Skeletal muscle tissue (tissue), 3 donors: ENCODE measurements at regions not wholly inside any gene's neighbourhood (a gene's known extent, or its start where the extent isn't known, plus 50 kb on each side); places are given as distances from the start of the nearest gene placed in this dataset.

Source experiments
- H3K27ac ChIP-seq: one replicate; pipeline ENCODE4 v1.7.0; 2013; ENCODE audit warnings: mild to moderate bottlenecking, low read depth, low read length, inconsistent platforms
- H3K27me3 ChIP-seq, 3 donors: one replicate each; pipeline ENCODE4 v1.7.0; 2013; ENCODE audit warnings: low read length in 3 of 3; ENCODE audit not compliant: control insufficient read depth in 3 of 3, insufficient read depth in 3 of 3
- H3K36me3 ChIP-seq, 3 donors: one replicate each; pipeline ENCODE4 v1.7.0; 2013; ENCODE audit warnings: low read length in 3 of 3; ENCODE audit not compliant: control insufficient read depth in 3 of 3, insufficient read depth in 3 of 3
- H3K4me1 ChIP-seq, 3 donors: one replicate each; pipeline ENCODE4 v1.7.0; 2013; ENCODE audit warnings: low read length in 3 of 3, mild to moderate bottlenecking in 3 of 3; ENCODE audit not compliant: control insufficient read depth in 3 of 3, insufficient read depth in 3 of 3
- H3K4me3 ChIP-seq, 3 donors: one replicate each; pipeline ENCODE4 v1.7.0; 2013; ENCODE audit warnings: low read length in 3 of 3
- H3K9ac ChIP-seq, 3 donors: one replicate each; pipeline ENCODE4 v1.7.0; 2013; ENCODE audit warnings: low read length in 3 of 3, mild to moderate bottlenecking in 3 of 3, moderate library complexity in 2 of 3, low read depth in 1 of 3
- H3K9me3 ChIP-seq, 3 donors: one replicate each; pipeline ENCODE4 v1.7.0; 2013; ENCODE audit warnings: low read length in 3 of 3; ENCODE audit not compliant: control insufficient read depth in 3 of 3
- donor health status: Osteomylitis.

- H3K9me3 ChIP-seq, result no peaks in the 10 kb centered on the region
- no peaks in the 10 kb centered on the region for H3K27me3 ChIP-seq
- no peak overlapping the region for H3K4me3 ChIP-seq
- no peaks in the 10 kb centered on the region for H3K4me1 ChIP-seq
- no peak overlapping the region for H3K27ac ChIP-seq
- H3K36me3 ChIP-seq, result no peaks in the 10 kb centered on the region
- no peak overlapping the region for H3K9ac ChIP-seq
Observed at GRCh38 chr4:32735856-32736590, 2015.9 kb downstream of the PCDH7 start.

GRCh38 chr4:32744211-32744610 is 2024.0 kb downstream of the PCDH7 start:
- Histone ChIP-seq H3K36me3 (no peaks in the 10 kb centered on the region), H3K27me3 (no peaks in the 10 kb centered on the region), H3K9me3 (no peaks in the 10 kb centered on the region), H3K9ac (no peak overlapping the region), H3K4me1 (no peaks in the 10 kb centered on the region), H3K4me3 (no peak overlapping the region), H3K27ac (no peak overlapping the region)

- no peak overlapping the region for H3K4me3 ChIP-seq
- H3K9me3 ChIP-seq, result no peaks in the 10 kb centered on the region
- no peak overlapping the region for H3K9ac ChIP-seq
- no peaks in the 10 kb centered on the region for H3K36me3 ChIP-seq
- no peaks in the 10 kb centered on the region for H3K4me1 ChIP-seq
- H3K27ac ChIP-seq, result no peak overlapping the region
- no peaks in the 10 kb centered on the region for H3K27me3 ChIP-seq
Observed at GRCh38 chr4:32745351-32745750, 2025.2 kb downstream of the PCDH7 start.

- no peaks in the 10 kb centered on the region for H3K9me3 ChIP-seq
- no peak overlapping the region for H3K9ac ChIP-seq
- no peak overlapping the region for H3K4me3 ChIP-seq
- H3K36me3 ChIP-seq, result no peaks in the 10 kb centered on the region
- H3K27me3 ChIP-seq, result no peaks in the 10 kb centered on the region
- H3K4me1 ChIP-seq, result no peaks in the 10 kb centered on the region
- no peak overlapping the region for H3K27ac ChIP-seq
Observed at GRCh38 chr4:32748061-32748460, 2027.9 kb downstream of the PCDH7 start.

DNA sequence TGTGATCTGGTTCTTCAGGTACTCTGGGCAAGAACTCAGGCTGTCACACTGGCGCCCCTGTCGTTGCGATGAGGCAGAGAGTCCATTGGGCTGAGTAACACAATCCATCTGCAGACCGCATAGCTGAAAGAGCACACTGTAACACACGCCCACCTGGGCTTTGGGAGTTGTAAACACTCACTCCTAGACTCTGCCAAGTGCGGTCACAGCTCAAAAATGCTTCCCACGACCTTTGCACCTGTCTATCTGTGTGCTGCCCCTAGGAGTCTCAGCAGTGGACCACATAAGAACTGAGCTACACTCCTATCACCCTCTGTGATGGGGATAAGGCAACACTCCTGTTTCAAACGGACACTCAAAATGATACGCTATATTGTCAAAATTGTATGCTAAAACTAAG is 2028.3 kb downstream of the PCDH7 start:
- Histone ChIP-seq H3K9ac (no peak overlapping the region), H3K27ac (no peak overlapping the region), H3K4me1 (no peaks in the 10 kb centered on the region), H3K9me3 (no peaks in the 10 kb centered on the region), H3K4me3 (no peak overlapping the region), H3K36me3 (no peaks in the 10 kb centered on the region), H3K27me3 (no peaks in the 10 kb centered on the region)

GRCh38 chr4:32752962-32753361 is 2032.8 kb downstream of the PCDH7 start:
- Histone ChIP-seq H3K4me3 (no peak overlapping the region), H3K9ac (no peak overlapping the region), H3K27me3 (no peaks in the 10 kb centered on the region), H3K9me3 (no peaks in the 10 kb centered on the region), H3K27ac (no peak overlapping the region), H3K4me1 (no peaks in the 10 kb centered on the region), H3K36me3 (no peaks in the 10 kb centered on the region)

DNA sequence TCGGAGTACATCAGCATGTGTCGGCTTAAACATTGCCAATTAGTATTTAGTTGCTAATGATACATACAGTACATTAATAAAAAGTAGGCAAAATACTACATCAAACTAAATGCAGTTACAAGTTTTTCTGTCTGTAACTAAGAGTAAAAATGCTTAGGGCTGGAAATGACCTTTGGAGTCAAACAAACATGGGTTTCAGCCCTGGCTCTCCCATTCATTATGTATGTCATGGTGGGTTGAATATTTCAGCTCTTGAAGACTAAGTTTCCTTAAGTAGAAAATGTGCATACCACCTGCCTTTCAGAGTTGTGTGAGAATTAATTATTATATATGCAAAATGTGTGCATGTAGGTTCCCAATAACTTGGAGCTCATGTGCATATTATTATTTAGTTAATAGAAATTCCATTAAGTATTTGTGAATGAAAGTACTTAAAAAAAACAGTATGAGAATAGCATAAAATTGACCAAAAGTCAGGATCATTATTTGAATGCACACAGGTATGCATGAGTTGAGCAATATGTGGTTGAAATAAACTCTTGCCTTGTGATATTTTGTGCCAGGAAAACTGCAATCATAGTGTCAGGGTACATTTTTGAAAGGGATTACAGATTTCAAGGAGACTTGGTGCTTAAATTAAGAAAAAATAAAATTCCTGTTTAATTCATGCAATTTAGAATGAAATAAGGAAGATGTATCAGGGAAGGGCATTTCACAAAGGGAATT is 2048.7 kb downstream of the PCDH7 start:
- no peak overlapping the region for H3K4me3 ChIP-seq
- H3K9me3 ChIP-seq, result no peaks in the 10 kb centered on the region
- H3K36me3 ChIP-seq, result no peaks in the 10 kb centered on the region
- no peaks in the 10 kb centered on the region for H3K27me3 ChIP-seq
- no peak overlapping the region for H3K27ac ChIP-seq
- no peak overlapping the region for H3K9ac ChIP-seq
- H3K4me1 ChIP-seq, result no peaks in the 10 kb centered on the region

- H3K4me3 ChIP-seq, result no peak overlapping the region
- H3K9me3 ChIP-seq, result no peaks in the 10 kb centered on the region
- no peaks in the 10 kb centered on the region for H3K36me3 ChIP-seq
- H3K27ac ChIP-seq, result no peak overlapping the region
- no peaks in the 10 kb centered on the region for H3K27me3 ChIP-seq
- H3K9ac ChIP-seq, result no peak overlapping the region
- H3K4me1 ChIP-seq, result no peaks in the 10 kb centered on the region
Observed at GRCh38 chr4:32771491-32771890, 2051.3 kb downstream of the PCDH7 start.

DNA sequence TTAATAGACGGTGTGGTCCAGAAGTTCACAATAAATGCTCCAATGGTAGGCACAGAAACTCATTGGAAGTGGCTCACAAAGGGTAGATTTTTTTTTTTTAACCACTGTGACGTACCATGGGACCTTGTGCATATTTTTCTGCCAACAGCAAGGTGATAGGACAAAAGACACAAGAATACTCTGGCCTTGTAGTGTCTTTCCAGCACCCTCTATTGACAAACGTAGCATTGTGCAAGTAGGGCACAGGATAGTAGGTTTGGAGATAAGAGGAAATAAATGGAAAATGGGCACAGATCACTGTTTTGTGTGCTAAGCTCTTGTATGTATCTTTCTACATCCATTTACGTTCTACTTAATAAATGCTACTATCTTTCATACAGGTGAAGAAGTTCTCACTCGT is 2054.9 kb downstream of the PCDH7 start:
- Histone ChIP-seq H3K9me3 (no peaks in the 10 kb centered on the region), H3K9ac (no peak overlapping the region)

DNA sequence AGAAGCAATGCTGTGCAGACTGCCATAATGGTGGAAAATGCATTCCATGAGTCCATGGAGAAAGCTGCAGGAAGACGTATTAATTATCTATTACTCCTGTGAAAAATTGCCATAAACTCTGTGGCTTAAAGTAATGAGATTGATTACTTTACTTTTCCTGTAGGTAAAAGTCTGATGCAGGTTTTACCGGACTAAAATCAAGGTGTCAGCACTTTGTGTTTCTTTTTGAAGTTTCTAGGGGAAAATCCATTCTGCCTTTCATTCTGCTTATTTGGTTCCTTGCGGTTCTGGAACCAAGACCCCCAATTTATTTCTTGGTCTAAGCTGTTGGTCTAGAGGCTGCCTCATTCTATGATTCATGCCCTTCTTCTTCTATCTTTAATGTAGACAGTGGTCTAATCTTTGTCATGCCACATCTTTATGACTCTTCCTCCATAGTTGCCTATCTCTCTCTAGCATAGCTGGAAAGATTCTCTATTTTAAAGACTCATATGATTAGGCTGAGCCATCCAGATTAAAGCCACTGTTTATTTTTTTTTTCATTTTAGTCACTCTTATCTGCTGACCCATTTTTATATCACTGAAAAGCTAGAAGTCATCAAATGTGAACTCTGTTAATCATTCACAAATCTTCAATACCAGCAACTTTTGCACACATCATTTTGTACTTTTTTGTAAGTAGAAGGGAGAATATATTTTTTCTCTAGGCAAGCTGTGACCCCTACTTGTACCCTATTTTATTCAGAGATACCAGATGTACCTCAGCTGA is 2056.4 kb downstream of the PCDH7 start:
- no peaks in the 10 kb centered on the region for H3K9me3 ChIP-seq
- H3K4me1 ChIP-seq, result no peaks in the 10 kb centered on the region
- H3K27ac ChIP-seq, result no peak overlapping the region
- H3K27me3 ChIP-seq, result no peaks in the 10 kb centered on the region
- H3K36me3 ChIP-seq, result no peaks in the 10 kb centered on the region
- H3K9ac ChIP-seq, result no peak overlapping the region
- H3K4me3 ChIP-seq, result no peak overlapping the region

More for the DNA sequence above, 2054.9 kb downstream of the PCDH7 start:
- no peaks in the 10 kb centered on the region for H3K27me3 ChIP-seq
- no peak overlapping the region for H3K27ac ChIP-seq
- no peak overlapping the region for H3K4me3 ChIP-seq
- no peaks in the 10 kb centered on the region for H3K4me1 ChIP-seq
- no peaks in the 10 kb centered on the region for H3K36me3 ChIP-seq
